HEK293 (cell line): ENCODE measurements at regions not wholly inside any gene's neighbourhood (a gene's known extent, or its start where the extent isn't known, plus 50 kb on each side); places are given as distances from the start of the nearest gene placed in this dataset.

Source experiments
- CTCF ChIA-PET: fragments of 350-600 bp; formaldehyde crosslinking; extraction: SDS; loops from one replicate; lab custom pipeline; 2021; ENCODE audit warnings: antibody characterized with exemption; lab: Yijun Ruan, JAX
- POLR2A ChIA-PET: fragments of 300-600 bp; formaldehyde crosslinking; extraction: SDS; loops from one replicate; lab custom pipeline; 2020; ENCODE audit warnings: antibody characterized with exemption, inconsistent platforms; lab: Yijun Ruan, JAX
- H3K27ac ChIP-seq: fragments of 200-500 bp; sonication (Bioruptor generic); 2 replicates; pipeline ENCODE4 v1.5.1; 2014; ENCODE audit warnings: low read depth, low read length, control low read depth, inconsistent platforms; ENCODE audit errors: extremely low read depth
- H3K36me3 ChIP-seq, 2 experiments: fragments of 200-500 bp in 1 of 2; sonication (Bioruptor generic) in 1 of 2; 1 replicate in 1 of 2; 2 replicates in 1 of 2; pipeline ENCODE4 v1.5.1; 2014 to 2017; ENCODE audit warnings: inconsistent platforms in 2 of 2, low read length in 2 of 2; ENCODE audit not compliant: control insufficient read depth in 2 of 2, insufficient read depth in 1 of 2
- H3K4me1 ChIP-seq: fragments of 200-500 bp; sonication (Bioruptor generic); 2 replicates; pipeline ENCODE4 v1.5.1; 2014; ENCODE audit warnings: mild to moderate bottlenecking, low read length, inconsistent platforms; ENCODE audit not compliant: control insufficient read depth, insufficient read depth
- H3K4me3 ChIP-seq: 2 replicates; pipeline ENCODE4 v1.5.1; 2011; ENCODE audit warnings: low read depth, mild to moderate bottlenecking, control low read depth, low read length, moderate library complexity
- H3K9me3 ChIP-seq: fragments of 200-500 bp; sonication (Bioruptor generic); 2 replicates; pipeline ENCODE4 v1.5.1; 2014; ENCODE audit warnings: low read depth, low read length, inconsistent platforms; ENCODE audit not compliant: control insufficient read depth, insufficient read depth
- ATF2 ChIP-seq: fragments of 450-650 bp; formaldehyde crosslinking; IDR thresholded peaks from 2 replicates; pipeline ENCODE4 v1.5.1; 2016; ENCODE audit warnings: missing biosample characterization, missing genetic modification characterization, low read depth
- BCL11B ChIP-seq: fragments of 450-650 bp; formaldehyde crosslinking; IDR thresholded peaks from 2 replicates; pipeline ENCODE4 v1.5.1; 2016; ENCODE audit warnings: low read depth, missing biosample characterization, missing genetic modification characterization
- GLIS1 ChIP-seq: fragments of 450-650 bp; formaldehyde crosslinking; IDR thresholded peaks from 2 replicates; pipeline ENCODE4 v1.5.1; 2016; ENCODE audit warnings: missing biosample characterization, missing genetic modification characterization
- HIC1 ChIP-seq: fragments of 450-650 bp; formaldehyde crosslinking; IDR thresholded peaks from 2 replicates; pipeline ENCODE4 v1.5.1; 2016; ENCODE audit warnings: missing biosample characterization, missing genetic modification characterization
- ZBTB20 ChIP-seq: fragments of 450-650 bp; formaldehyde crosslinking; IDR thresholded peaks from 2 replicates; pipeline ENCODE4 v1.5.1; 2016; ENCODE audit warnings: missing biosample characterization, missing genetic modification characterization
- ZBTB49 ChIP-seq: fragments of 450-650 bp; formaldehyde crosslinking; IDR thresholded peaks from 2 replicates; pipeline ENCODE4 v1.5.1; 2016; ENCODE audit warnings: missing biosample characterization, missing genetic modification characterization, low read depth
- ZFP41 ChIP-seq: fragments of 450-650 bp; formaldehyde crosslinking; IDR thresholded peaks from 2 replicates; pipeline ENCODE4 v1.5.1; 2016; ENCODE audit warnings: missing biosample characterization, missing genetic modification characterization, borderline replicate concordance
- ZNF175 ChIP-seq: fragments of 450-650 bp; formaldehyde crosslinking; IDR thresholded peaks from 2 replicates; pipeline ENCODE4 v1.5.1; 2016; ENCODE audit warnings: missing biosample characterization, missing genetic modification characterization
- ZNF248 ChIP-seq: fragments of 450-650 bp; formaldehyde crosslinking; IDR thresholded peaks from 2 replicates; pipeline ENCODE4 v1.5.1; 2017; ENCODE audit warnings: missing biosample characterization, missing genetic modification characterization
- ZNF311 ChIP-seq: fragments of 450-650 bp; formaldehyde crosslinking; IDR thresholded peaks from 2 replicates; pipeline ENCODE4 v1.5.1; 2017; ENCODE audit warnings: missing biosample characterization, missing genetic modification characterization, borderline replicate concordance
- ZNF514 ChIP-seq: fragments of 450-650 bp; formaldehyde crosslinking; IDR thresholded peaks from 2 replicates; pipeline ENCODE4 v1.5.1; 2016; ENCODE audit warnings: missing biosample characterization, missing genetic modification characterization
- ZNF530 ChIP-seq: fragments of 450-650 bp; formaldehyde crosslinking; IDR thresholded peaks from 2 replicates; pipeline ENCODE4 v1.5.1; 2016; ENCODE audit warnings: low read depth, missing biosample characterization, missing genetic modification characterization
- ZNF596 ChIP-seq: fragments of 450-650 bp; IDR thresholded peaks from 2 replicates; pipeline ENCODE4 v1.5.0; 2018; ENCODE audit warnings: missing biosample characterization, mild to moderate bottlenecking, missing genetic modification characterization, moderate library complexity
- ZNF626 ChIP-seq: fragments of 450-650 bp; sonication (Bioruptor Pico); formaldehyde crosslinking; IDR thresholded peaks from 2 replicates; pipeline ENCODE4 v1.5.1; 2018; ENCODE audit warnings: missing biosample characterization, missing genetic modification characterization, inconsistent platforms
- TF ChIP-seq, protein P1 (sequence below): fragments of 450-650 bp; formaldehyde crosslinking; conservative IDR thresholded peaks from 2 replicates; pipeline ENCODE4 v1.5.1; 2016; ENCODE audit warnings: low read depth, missing biosample characterization, missing genetic modification characterization
- TF ChIP-seq, protein P2 (sequence below): fragments of 450-650 bp; formaldehyde crosslinking; conservative IDR thresholded peaks from 2 replicates; pipeline ENCODE4 v1.5.1; 2016; ENCODE audit warnings: low read depth, missing biosample characterization, missing genetic modification characterization

DNA sequence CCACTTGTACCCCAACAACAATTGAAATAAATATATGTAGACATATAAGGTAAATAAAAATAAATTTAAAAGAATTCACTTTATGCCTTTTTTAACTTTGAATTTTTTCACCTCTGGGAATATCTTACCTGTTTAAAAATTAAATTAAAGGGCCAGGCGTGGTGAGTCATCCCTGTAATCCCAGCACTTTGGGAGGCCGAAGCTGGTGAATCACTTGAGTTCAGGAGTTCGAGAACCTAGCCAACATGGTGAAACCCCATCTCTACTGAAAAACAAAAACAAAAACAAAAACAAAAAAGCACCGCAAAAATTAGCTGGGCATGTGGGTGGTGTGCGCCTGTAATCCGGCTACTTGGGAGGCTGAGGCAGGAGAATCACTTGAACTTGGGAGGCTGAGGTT is 164.8 kb downstream of the AASDH start:
- Histone ChIP-seq H3K4me3 (no peak overlapping the region), H3K36me3 (no peaks in the 10 kb centered on the region), H3K4me1 (no peaks in the 10 kb centered on the region), H3K9me3 (no peaks in the 10 kb centered on the region), H3K27ac (no peak overlapping the region)
- ChIA-PET POLR2A (no interaction called here), CTCF (no interaction called here)
- TF ChIP-seq ZNF596 (tag by site-specific recombination) (no peak), ZNF530 (no peak), ATF2 (no peak), BCL11B (tag by site-specific recombination) (no peak), ZBTB20 (tag by site-specific recombination) (no peak), ZNF248 (tag by site-specific recombination) (no peak), GLIS1 (tag by site-specific recombination) (no peak), ZBTB49 (tag by site-specific recombination) (no peak), ZNF514 (no peak), HIC1 (tag by site-specific recombination) (no peak), ZNF175 (tag by site-specific recombination) (no peak), ZNF311 (tag by site-specific recombination) (no peak), ZNF626 (tag by site-specific recombination) (no peak), ZFP41 (no peak)
- TF ChIP-seq, protein P1, sequence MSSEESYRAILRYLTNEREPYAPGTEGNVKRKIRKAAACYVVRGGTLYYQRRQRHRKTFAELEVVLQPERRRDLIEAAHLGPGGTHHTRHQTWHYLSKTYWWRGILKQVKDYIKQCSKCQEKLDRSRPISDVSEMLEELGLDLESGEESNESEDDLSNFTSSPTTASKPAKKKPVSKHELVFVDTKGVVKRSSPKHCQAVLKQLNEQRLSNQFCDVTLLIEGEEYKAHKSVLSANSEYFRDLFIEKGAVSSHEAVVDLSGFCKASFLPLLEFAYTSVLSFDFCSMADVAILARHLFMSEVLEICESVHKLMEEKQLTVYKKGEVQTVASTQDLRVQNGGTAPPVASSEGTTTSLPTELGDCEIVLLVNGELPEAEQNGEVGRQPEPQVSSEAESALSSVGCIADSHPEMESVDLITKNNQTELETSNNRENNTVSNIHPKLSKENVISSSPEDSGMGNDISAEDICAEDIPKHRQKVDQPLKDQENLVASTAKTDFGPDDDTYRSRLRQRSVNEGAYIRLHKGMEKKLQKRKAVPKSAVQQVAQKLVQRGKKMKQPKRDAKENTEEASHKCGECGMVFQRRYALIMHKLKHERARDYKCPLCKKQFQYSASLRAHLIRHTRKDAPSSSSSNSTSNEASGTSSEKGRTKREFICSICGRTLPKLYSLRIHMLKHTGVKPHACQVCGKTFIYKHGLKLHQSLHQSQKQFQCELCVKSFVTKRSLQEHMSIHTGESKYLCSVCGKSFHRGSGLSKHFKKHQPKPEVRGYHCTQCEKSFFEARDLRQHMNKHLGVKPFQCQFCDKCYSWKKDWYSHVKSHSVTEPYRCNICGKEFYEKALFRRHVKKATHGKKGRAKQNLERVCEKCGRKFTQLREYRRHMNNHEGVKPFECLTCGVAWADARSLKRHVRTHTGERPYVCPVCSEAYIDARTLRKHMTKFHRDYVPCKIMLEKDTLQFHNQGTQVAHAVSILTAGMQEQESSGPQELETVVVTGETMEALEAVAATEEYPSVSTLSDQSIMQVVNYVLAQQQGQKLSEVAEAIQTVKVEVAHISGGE (tag by site-specific recombination) = no peak
- TF ChIP-seq, protein P2, sequence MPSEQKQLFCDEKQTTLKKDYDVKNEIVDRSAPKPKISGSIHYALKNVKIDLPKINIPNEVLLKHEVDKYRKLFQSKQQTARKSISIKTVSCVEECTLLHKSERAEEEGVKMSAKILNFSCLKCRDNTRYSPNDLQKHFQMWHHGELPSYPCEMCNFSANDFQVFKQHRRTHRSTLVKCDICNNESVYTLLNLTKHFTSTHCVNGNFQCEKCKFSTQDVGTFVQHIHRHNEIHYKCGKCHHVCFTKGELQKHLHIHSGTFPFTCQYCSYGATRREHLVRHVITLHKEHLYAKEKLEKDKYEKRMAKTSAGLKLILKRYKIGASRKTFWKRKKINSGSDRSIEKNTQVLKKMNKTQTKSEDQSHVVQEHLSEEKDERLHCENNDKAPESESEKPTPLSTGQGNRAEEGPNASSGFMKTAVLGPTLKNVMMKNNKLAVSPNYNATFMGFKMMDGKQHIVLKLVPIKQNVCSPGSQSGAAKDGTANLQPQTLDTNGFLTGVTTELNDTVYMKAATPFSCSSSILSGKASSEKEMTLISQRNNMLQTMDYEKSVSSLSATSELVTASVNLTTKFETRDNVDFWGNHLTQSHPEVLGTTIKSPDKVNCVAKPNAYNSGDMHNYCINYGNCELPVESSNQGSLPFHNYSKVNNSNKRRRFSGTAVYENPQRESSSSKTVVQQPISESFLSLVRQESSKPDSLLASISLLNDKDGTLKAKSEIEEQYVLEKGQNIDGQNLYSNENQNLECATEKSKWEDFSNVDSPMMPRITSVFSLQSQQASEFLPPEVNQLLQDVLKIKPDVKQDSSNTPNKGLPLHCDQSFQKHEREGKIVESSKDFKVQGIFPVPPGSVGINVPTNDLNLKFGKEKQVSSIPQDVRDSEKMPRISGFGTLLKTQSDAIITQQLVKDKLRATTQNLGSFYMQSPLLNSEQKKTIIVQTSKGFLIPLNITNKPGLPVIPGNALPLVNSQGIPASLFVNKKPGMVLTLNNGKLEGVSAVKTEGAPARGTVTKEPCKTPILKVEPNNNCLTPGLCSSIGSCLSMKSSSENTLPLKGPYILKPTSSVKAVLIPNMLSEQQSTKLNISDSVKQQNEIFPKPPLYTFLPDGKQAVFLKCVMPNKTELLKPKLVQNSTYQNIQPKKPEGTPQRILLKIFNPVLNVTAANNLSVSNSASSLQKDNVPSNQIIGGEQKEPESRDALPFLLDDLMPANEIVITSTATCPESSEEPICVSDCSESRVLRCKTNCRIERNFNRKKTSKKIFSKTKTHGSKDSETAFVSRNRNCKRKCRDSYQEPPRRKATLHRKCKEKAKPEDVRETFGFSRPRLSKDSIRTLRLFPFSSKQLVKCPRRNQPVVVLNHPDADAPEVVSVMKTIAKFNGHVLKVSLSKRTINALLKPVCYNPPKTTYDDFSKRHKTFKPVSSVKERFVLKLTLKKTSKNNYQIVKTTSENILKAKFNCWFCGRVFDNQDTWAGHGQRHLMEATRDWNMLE (tag by site-specific recombination) = no peak
- TF ChIP-seq, all 188 proteins: peak for 0
